Astrocyte of the spinal cord (primary cell): ENCODE measurements at regions not wholly inside any gene's neighbourhood (a gene's known extent, or its start where the extent isn't known, plus 50 kb on each side); places are given as distances from the start of the nearest gene placed in this dataset.
"Not testable (repeated sequence)": the region's sequence is repeated elsewhere in the genome, so short reads cannot be mapped to it uniquely, and the experiment has no call there.

Experiments used
- DNase-seq: peaks from one replicate; pipeline ENCODE4 v3.0.0; 2011; ENCODE audit warnings: low read depth, low spot score
- H3K4me3 ChIP-seq: 2 replicates; pipeline ENCODE4 v1.5.1; 2011; ENCODE audit warnings: low read depth, mild to moderate bottlenecking, low read length, moderate library complexity
- CTCF ChIP-seq: IDR thresholded peaks from 2 replicates; pipeline ENCODE4 v1.5.1; 2012; ENCODE audit warnings: low read depth, mild to moderate bottlenecking, low read length, inconsistent platforms
- in situ Hi-C: cut with HindIII; loops from 2 replicates; pipeline ENCODE4 v1.10.0; 2017; ENCODE audit warnings: low sequenced_read_pairs

- in situ Hi-C loops, result no loop called here
- no peak overlapping the region for H3K4me3 ChIP-seq
- no peak for DNase-seq
- TF ChIP-seq CTCF, result no peak
Observed at GRCh38 chr16:6771956-6772355, 560.7 kb upstream of the RBFOX1 start.

- no peak for DNase-seq
- no peak for TF ChIP-seq CTCF
- in situ Hi-C loops, result no loop called here
- no peak overlapping the region for H3K4me3 ChIP-seq
Observed at GRCh38 chr16:6753553-6753952, 579.1 kb upstream of the RBFOX1 start.

- no peak for DNase-seq
- no peak overlapping the region for H3K4me3 ChIP-seq
- TF ChIP-seq CTCF, result no peak
- in situ Hi-C loops, result no loop called here
Observed at GRCh38 chr16:6751191-6751590, 581.5 kb upstream of the RBFOX1 start.

GRCh38 chr16:6749698-6750097 is 582.9 kb upstream of the RBFOX1 start:
- no peak for TF ChIP-seq CTCF
- in situ Hi-C loops, result no loop called here
- DNase-seq, result no peak
- no peak overlapping the region for H3K4me3 ChIP-seq

- in situ Hi-C loops, H3K4me3 ChIP-seq, DNase-seq: not testable (repeated sequence)
Observed at GRCh38 chr16:6736302-6736701, 596.3 kb upstream of the RBFOX1 start.

- in situ Hi-C loops, result no loop called here
- no peak overlapping the region for H3K4me3 ChIP-seq
- no peak for TF ChIP-seq CTCF
- no peak for DNase-seq
Observed at GRCh38 chr16:6735631-6736030, 597.0 kb upstream of the RBFOX1 start.

GRCh38 chr16:6732166-6732565 is 600.5 kb upstream of the RBFOX1 start:
- no peak overlapping the region for H3K4me3 ChIP-seq
- DNase-seq, result no peak
- in situ Hi-C loops, result no loop called here
- no peak for TF ChIP-seq CTCF
